ENCODE measurements at regions not wholly inside any gene's neighbourhood (a gene's known extent, or its start where the extent isn't known, plus 50 kb on each side); places are given as distances from the start of the nearest gene placed in this dataset.

GRCh38 chr11:110977661-110978060 is 265.4 kb upstream of the ARHGAP20 start:
- TF ChIP-seq CTCF (conservative IDR thresholded peaks at IDR 0.05), result no peak
- Histone ChIP-seq H3K27ac (ENCODE audit: insufficient read length, low read depth, low read length) (no peak overlapping the region), H3K4ac (ENCODE audit: low read depth, low read length) (no peak overlapping the region), H2AK5ac (ENCODE audit: insufficient read length, low read length) (no peak overlapping the region), H3K18ac (ENCODE audit: insufficient read length, low read depth, low read length) (no peak overlapping the region), H2BK12ac (ENCODE audit: insufficient read length, low read depth, low read length) (no peak overlapping the region), H2AFZ (ENCODE audit: low read length) (no peak overlapping the region), H3K9ac (ENCODE audit: extremely low read depth, insufficient read length, low read length) (no peak overlapping the region), H3K4me2 (ENCODE audit: insufficient read depth, insufficient read length, low read length) (no peak overlapping the region), H3K4me1 (ENCODE audit: insufficient read depth, low read length) (no peaks in the 10 kb centered on the region), H3K23me2 (ENCODE audit: insufficient read length, low read depth, low read length, poor library complexity, severe bottlenecking) (no peaks in the 10 kb centered on the region), H2BK15ac (ENCODE audit: low read depth, low read length) (no peak overlapping the region), H3K9me3 (ENCODE audit: control insufficient read depth, low read depth, low read length) (no peaks in the 10 kb centered on the region), H4K91ac (ENCODE audit: insufficient read length, low read depth, low read length) (no peak overlapping the region), H3K79me2 (ENCODE audit: insufficient read depth, low read length) (no peaks in the 10 kb centered on the region), H3K14ac (ENCODE audit: insufficient read depth, low read length) (no peak overlapping the region), H3K79me1 (ENCODE audit: insufficient read depth, low read depth, low read length, poor library complexity, severe bottlenecking) (no peaks in the 10 kb centered on the region), H3K56ac (ENCODE audit: insufficient read length, low read depth, low read length) (no peak overlapping the region), H4K8ac (replicated peaks; ENCODE audit: insufficient read length, low read depth, low read length) (no peak overlapping the region), H3T11ph (ENCODE audit: low read length) (no peak overlapping the region), H3K27me3 (ENCODE audit: insufficient read depth, low read length) (no peaks in the 10 kb centered on the region), H2BK5ac (ENCODE audit: insufficient read length, low read length) (no peak overlapping the region), H2BK20ac (ENCODE audit: low read depth, low read length, poor library complexity, severe bottlenecking) (no peak overlapping the region), H3K23ac (ENCODE audit: insufficient read length, low read depth, low read length) (no peak overlapping the region), H4K20me1 (ENCODE audit: control insufficient read depth, insufficient read depth, insufficient read length) (no peaks in the 10 kb centered on the region), H2BK120ac (ENCODE audit: low read depth, low read length, poor library complexity, severe bottlenecking) (no peak overlapping the region), H4K5ac (ENCODE audit: insufficient read length, low read depth, low read length) (no peak overlapping the region)
- Mint-ChIP-seq H3K36me3 (ENCODE audit: insufficient read depth in 1 of 3, low read depth in 3 of 3) (no peaks in the 10 kb centered on the region), H3K9me3 (peaks cover 0 to 8% of the 10 kb centered on the region in 2 experiments; a peak in 1 of 5 replicates), H3K4me3 (no peak overlapping the region), H3K27me3 (ENCODE audit: low read depth) (no peaks in the 10 kb centered on the region), H3K4me1 (no peaks in the 10 kb centered on the region), H3K27ac (no peak overlapping the region)
- DNase-seq, result no peak
- no CpG with 5 or more reads among the region's 1 CpG for WGBS (ENCODE audit: extremely low coverage, insufficient read length, low lambda C conversion rate)
